ENCODE measurements at regions not wholly inside any gene's neighbourhood (a gene's known extent, or its start where the extent isn't known, plus 50 kb on each side); places are given as distances from the start of the nearest gene placed in this dataset.

GRCh38 chr2:2862386-2862785 lies 515.2 kb downstream of the EIPR1 start:
- TF ChIP-seq POLR2A (IDR thresholded peaks at IDR 0.05) (no peak), POLR2AphosphoS5 (IDR thresholded peaks at IDR 0.05) (no peak), CTCF (IDR thresholded peaks at IDR 0.05) (no peak)

GRCh38 chr2:2861666-2862240 lies 515.9 kb downstream of the EIPR1 start:
- Histone ChIP-seq H3K4me1 (replicated peaks) (no peaks in the 10 kb centered on the region), H3K36me3 (no peaks in the 10 kb centered on the region), H3K27ac (no peak overlapping the region), H3K9me3 (no peaks in the 10 kb centered on the region), H3K27me3 (replicated peaks; ENCODE audit: insufficient read depth) (no peaks in the 10 kb centered on the region), H3K4me3 (no peak overlapping the region)
- TF ChIP-seq POLR2AphosphoS5 (IDR thresholded peaks at IDR 0.05) (no peak), CTCF (IDR thresholded peaks at IDR 0.05) (no peak), POLR2A (IDR thresholded peaks at IDR 0.05) (no peak)
- no peak for DNase-seq (ENCODE audit: low spot score)
- 92% methylated on average over 18 of the region's 19 CpGs for WGBS
- intact Hi-C loops (cut with DNase I): no loop called here

More at GRCh38 chr2:2862386-2862785, 515.2 kb downstream of the EIPR1 start:
- no peaks in the 10 kb centered on the region for H3K4me1 ChIP-seq (replicated peaks)
- intact Hi-C loops (cut with DNase I): no loop called here
- DNase-seq (ENCODE audit: low spot score): no peak
- H3K36me3 ChIP-seq: no peaks in the 10 kb centered on the region
- WGBS: 82% methylated on average over 5 of the region's 5 CpGs
- no peaks in the 10 kb centered on the region for H3K27me3 ChIP-seq (replicated peaks; ENCODE audit: insufficient read depth)
- no peak overlapping the region for H3K27ac ChIP-seq
- H3K9me3 ChIP-seq: no peaks in the 10 kb centered on the region
- H3K4me3 ChIP-seq: no peak overlapping the region

- Histone ChIP-seq H3K36me3 (no peaks in the 10 kb centered on the region), H3K4me3 (no peak overlapping the region), H3K9me3 (no peaks in the 10 kb centered on the region), H3K4me1 (replicated peaks) (no peaks in the 10 kb centered on the region), H3K27ac (no peak overlapping the region), H3K27me3 (replicated peaks; ENCODE audit: insufficient read depth) (no peaks in the 10 kb centered on the region)
- whole genome bisulfite sequencing: 88% methylated on average over 20 of the region's 20 CpGs
- intact Hi-C loops (cut with DNase I): no loop called here
- no peak for DNase-seq (ENCODE audit: low spot score)
- TF ChIP-seq POLR2AphosphoS5 (IDR thresholded peaks at IDR 0.05): no peak
- no peak for TF ChIP-seq CTCF (IDR thresholded peaks at IDR 0.05)
Measured at GRCh38 chr2:2860589-2861300, 516.9 kb downstream of the EIPR1 start.

GRCh38 chr2:2859732-2860131 lies 517.9 kb downstream of the EIPR1 start:
- no peak overlapping the region for H3K27ac ChIP-seq
- no peak overlapping the region for H3K4me3 ChIP-seq
- H3K27me3 ChIP-seq (replicated peaks; ENCODE audit: insufficient read depth): no peaks in the 10 kb centered on the region
- DNase-seq (ENCODE audit: low spot score): no peak
- no peaks in the 10 kb centered on the region for H3K9me3 ChIP-seq
- 89% methylated on average over 9 of the region's 9 CpGs for WGBS
- intact Hi-C loops (cut with DNase I): no loop called here
- H3K4me1 ChIP-seq (replicated peaks): no peaks in the 10 kb centered on the region
- no peaks in the 10 kb centered on the region for H3K36me3 ChIP-seq
- no peak for TF ChIP-seq POLR2A (IDR thresholded peaks at IDR 0.05)
- TF ChIP-seq POLR2AphosphoS5 (IDR thresholded peaks at IDR 0.05): no peak
- no peak for TF ChIP-seq CTCF (IDR thresholded peaks at IDR 0.05)

- Histone ChIP-seq H3K27ac (no peak overlapping the region), H3K27me3 (replicated peaks; ENCODE audit: insufficient read depth) (no peaks in the 10 kb centered on the region), H3K4me1 (replicated peaks) (no peaks in the 10 kb centered on the region), H3K4me3 (no peak overlapping the region), H3K36me3 (no peaks in the 10 kb centered on the region), H3K9me3 (no peaks in the 10 kb centered on the region)
- intact Hi-C loops (cut with DNase I): no loop called here
- TF ChIP-seq POLR2AphosphoS5 (IDR thresholded peaks at IDR 0.05) (no peak), CTCF (IDR thresholded peaks at IDR 0.05) (no peak), POLR2A (IDR thresholded peaks at IDR 0.05) (no peak)
- no peak for DNase-seq (ENCODE audit: low spot score)
- WGBS: 97% methylated on average over 15 of the region's 15 CpGs
Measured at GRCh38 chr2:2859164-2859563, 518.5 kb downstream of the EIPR1 start.
